ENCODE measurements at regions not wholly inside any gene's neighbourhood (a gene's known extent, or its start where the extent isn't known, plus 50 kb on each side); places are given as distances from the start of the nearest gene placed in this dataset.

DNA sequence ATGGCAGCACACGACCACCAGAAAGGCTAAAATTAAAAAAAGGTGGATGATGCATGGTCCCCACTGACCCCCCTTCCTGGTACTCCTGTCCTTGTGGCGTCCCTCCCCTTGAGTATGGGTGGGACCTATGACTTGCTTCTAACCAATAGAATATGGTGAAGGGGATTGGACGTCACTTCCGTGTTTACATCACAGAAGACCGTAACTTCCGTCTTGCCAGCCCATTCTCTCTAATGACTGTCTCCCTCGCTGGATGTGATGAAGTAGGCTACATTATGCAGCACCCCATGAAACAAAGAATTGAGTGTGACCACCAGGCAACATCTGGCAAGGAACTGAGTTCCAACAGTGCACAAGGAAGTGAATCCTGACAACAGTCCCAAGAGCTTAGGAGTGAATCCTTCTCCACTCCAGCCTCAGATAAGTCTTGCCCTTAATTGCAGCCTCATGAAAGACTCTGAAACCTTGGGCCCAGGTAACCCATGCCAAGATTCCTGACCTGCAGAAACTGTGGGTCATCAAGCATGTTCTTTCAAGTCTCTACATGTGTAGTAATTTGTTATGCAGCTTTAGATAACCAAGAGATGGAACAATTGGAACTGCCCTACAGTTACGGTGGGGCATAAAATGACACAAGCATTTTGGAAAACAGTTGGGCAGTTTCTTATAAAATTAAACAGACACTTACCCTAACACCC, 80.1 kb upstream of the NPAS2 start:
- Histone ChIP-seq H3K4me2 (no peak overlapping the region), H4K20me1 (no peaks in the 10 kb centered on the region), H3K36me3 (no peaks in the 10 kb centered on the region), H3K4me1 (no peaks in the 10 kb centered on the region), H3K27ac (no peak overlapping the region), H3K9ac (no peak overlapping the region), H3K9me3 (no peaks in the 10 kb centered on the region), H3K27me3 (no peaks in the 10 kb centered on the region), H3K4me3 (no peak overlapping the region)
- no peak for TF ChIP-seq Cebpa-rat (IDR thresholded peaks at IDR 0.05)

- no peak overlapping the region for H3K4me3 ChIP-seq
- H3K27me3 ChIP-seq = no peaks in the 10 kb centered on the region
- no peaks in the 10 kb centered on the region for H3K9me3 ChIP-seq
- no peak overlapping the region for H3K9ac ChIP-seq
- H3K4me1 ChIP-seq = no peaks in the 10 kb centered on the region
- H3K4me2 ChIP-seq = no peak overlapping the region
- no peak for TF ChIP-seq Cebpa-rat (IDR thresholded peaks at IDR 0.05)
- no peaks in the 10 kb centered on the region for H3K36me3 ChIP-seq
- no peak overlapping the region for H3K27ac ChIP-seq
- H4K20me1 ChIP-seq = no peaks in the 10 kb centered on the region
These were observed 78.1 kb upstream of the NPAS2 start for GRCh38 chr2:100741880-100742276.

- no peak overlapping the region for H3K4me3 ChIP-seq
- H3K9ac ChIP-seq = no peak overlapping the region
- H4K20me1 ChIP-seq = no peaks in the 10 kb centered on the region
- H3K27me3 ChIP-seq = no peaks in the 10 kb centered on the region
- no peak overlapping the region for H3K27ac ChIP-seq
- H3K4me2 ChIP-seq = no peak overlapping the region
- H3K9me3 ChIP-seq = no peaks in the 10 kb centered on the region
- no peaks in the 10 kb centered on the region for H3K36me3 ChIP-seq
- TF ChIP-seq Cebpa-rat (IDR thresholded peaks at IDR 0.05) = no peak
- no peaks in the 10 kb centered on the region for H3K4me1 ChIP-seq
These were observed 77.4 kb upstream of the NPAS2 start for GRCh38 chr2:100742277-100743254.

GRCh38 chr2:100743741-100744140, 76.2 kb upstream of the NPAS2 start:
- Histone ChIP-seq H3K27ac (no peak overlapping the region), H3K4me3 (no peak overlapping the region), H3K9me3 (no peaks in the 10 kb centered on the region), H3K27me3 (no peaks in the 10 kb centered on the region), H3K9ac (no peak overlapping the region), H3K36me3 (no peaks in the 10 kb centered on the region), H3K4me1 (peaks cover 8% of the 10 kb centered on the region; the same call in 1 of the 2 replicates), H3K4me2 (no peak overlapping the region), H4K20me1 (no peaks in the 10 kb centered on the region)
- TF ChIP-seq Cebpa-rat (IDR thresholded peaks at IDR 0.05) = no peak

DNA sequence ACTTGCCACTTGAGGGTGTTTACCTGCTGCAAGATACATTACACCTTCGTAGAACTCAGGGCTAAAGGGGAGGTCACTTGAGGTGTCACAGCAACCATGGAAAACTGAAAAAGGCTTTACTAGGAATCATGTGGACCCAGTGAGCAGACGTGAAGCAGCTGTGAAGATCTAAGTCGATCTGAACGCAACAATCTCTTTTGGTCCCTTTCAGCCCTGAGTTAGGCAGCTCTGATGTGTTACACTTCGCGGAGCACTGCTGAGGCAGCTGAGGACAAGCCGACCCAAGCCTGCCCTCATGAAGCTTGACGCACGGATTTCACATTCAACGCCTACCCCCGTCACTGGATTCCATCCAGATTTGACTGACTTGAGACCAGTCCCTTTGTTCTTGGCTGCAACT, 75.8 kb upstream of the NPAS2 start:
- no peak overlapping the region for H3K4me2 ChIP-seq
- H3K36me3 ChIP-seq = no peaks in the 10 kb centered on the region
- no peaks in the 10 kb centered on the region for H3K27me3 ChIP-seq
- no peaks in the 10 kb centered on the region for H4K20me1 ChIP-seq
- H3K4me3 ChIP-seq = no peak overlapping the region
- no peaks in the 10 kb centered on the region for H3K9me3 ChIP-seq
- no peak overlapping the region for H3K9ac ChIP-seq
- H3K4me1 ChIP-seq = peaks cover 8% of the 10 kb centered on the region; the same call in 1 of the 2 replicates
- no peak for TF ChIP-seq Cebpa-rat (IDR thresholded peaks at IDR 0.05)
- H3K27ac ChIP-seq = no peak overlapping the region

DNA sequence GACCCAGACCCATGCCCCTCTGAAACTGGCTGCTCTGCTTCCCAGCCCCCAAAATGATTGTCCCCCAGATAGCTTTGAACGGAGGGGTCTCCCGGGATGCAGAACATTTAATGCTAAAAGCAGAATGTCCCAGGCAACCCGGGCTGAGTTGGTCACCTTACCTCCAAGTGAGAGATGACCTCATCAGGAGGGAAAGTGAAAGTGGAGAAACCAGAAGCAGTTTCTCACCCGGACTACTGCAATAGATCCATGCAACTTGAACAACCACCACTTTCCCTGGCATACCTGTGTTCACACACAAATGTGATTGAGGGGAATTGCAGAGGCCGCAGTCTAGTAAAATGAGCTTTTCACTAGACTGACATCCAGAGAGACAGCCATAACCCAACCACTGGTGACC, 75.3 kb upstream of the NPAS2 start:
- H4K20me1 ChIP-seq = no peaks in the 10 kb centered on the region
- no peaks in the 10 kb centered on the region for H3K36me3 ChIP-seq
- no peaks in the 10 kb centered on the region for H3K27me3 ChIP-seq
- H3K4me3 ChIP-seq = no peak overlapping the region
- no peak overlapping the region for H3K27ac ChIP-seq
- H3K4me2 ChIP-seq = no peak overlapping the region
- H3K9me3 ChIP-seq = no peaks in the 10 kb centered on the region
- H3K9ac ChIP-seq = no peak overlapping the region
- H3K4me1 ChIP-seq = peaks cover 8% of the 10 kb centered on the region; the same call in 1 of the 2 replicates
- no peak for TF ChIP-seq Cebpa-rat (IDR thresholded peaks at IDR 0.05)

DNA sequence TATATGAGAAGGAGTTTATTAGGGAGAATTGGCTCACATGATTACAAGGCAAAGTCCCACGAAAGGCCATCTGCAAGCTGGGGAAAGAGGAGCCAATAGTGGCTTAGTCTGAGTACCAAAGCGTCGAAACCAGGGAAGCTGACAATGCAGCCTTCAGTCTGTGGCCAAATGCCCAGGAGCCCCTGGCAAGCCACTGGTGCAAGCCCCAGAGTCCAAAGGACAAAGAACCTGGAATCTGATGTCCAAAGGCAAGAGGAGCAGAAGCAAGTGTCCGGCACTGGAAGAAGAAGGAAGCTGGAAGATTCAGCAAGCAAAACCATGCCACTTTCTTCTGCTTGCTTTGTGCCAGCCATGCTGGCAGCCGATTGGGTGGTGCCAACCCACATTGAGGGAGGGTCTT, 74.3 kb upstream of the NPAS2 start:
- Histone ChIP-seq H3K27ac (no peak overlapping the region), H3K4me1 (peaks cover 8% of the 10 kb centered on the region; the same call in 1 of the 2 replicates), H3K4me3 (no peak overlapping the region), H4K20me1 (no peaks in the 10 kb centered on the region), H3K4me2 (no peak overlapping the region), H3K9ac (no peak overlapping the region), H3K27me3 (no peaks in the 10 kb centered on the region), H3K36me3 (no peaks in the 10 kb centered on the region), H3K9me3 (no peaks in the 10 kb centered on the region; the same call in 1 of the 2 replicates)
- no peak for TF ChIP-seq Cebpa-rat (IDR thresholded peaks at IDR 0.05)

- Histone ChIP-seq H4K20me1 (no peaks in the 10 kb centered on the region), H3K36me3 (no peaks in the 10 kb centered on the region), H3K9me3 (no peaks in the 10 kb centered on the region; the same call in 1 of the 2 replicates), H3K4me3 (no peak overlapping the region), H3K9ac (no peak overlapping the region), H3K4me2 (no peak overlapping the region), H3K4me1 (peaks cover 8% of the 10 kb centered on the region; the same call in 1 of the 2 replicates), H3K27ac (no peak overlapping the region), H3K27me3 (no peaks in the 10 kb centered on the region)
- no peak for TF ChIP-seq Cebpa-rat (IDR thresholded peaks at IDR 0.05)
These were observed 72.4 kb upstream of the NPAS2 start for GRCh38 chr2:100747551-100747950.

- Histone ChIP-seq H3K27me3 (no peaks in the 10 kb centered on the region), H3K4me2 (no peak overlapping the region), H4K20me1 (no peaks in the 10 kb centered on the region), H3K4me3 (no peak overlapping the region), H3K4me1 (peaks cover 8% of the 10 kb centered on the region; the same call in 1 of the 2 replicates), H3K27ac (no peak overlapping the region), H3K9ac (no peak overlapping the region), H3K36me3 (no peaks in the 10 kb centered on the region), H3K9me3 (no peaks in the 10 kb centered on the region; the same call in 1 of the 2 replicates)
- TF ChIP-seq Cebpa-rat (IDR thresholded peaks at IDR 0.05) = no peak
These were observed 71.8 kb upstream of the NPAS2 start for GRCh38 chr2:100747996-100748615.
